ENCODE measurements at regions not wholly inside any gene's neighbourhood (a gene's known extent, or its start where the extent isn't known, plus 50 kb on each side); places are given as distances from the start of the nearest gene placed in this dataset.

- Histone ChIP-seq H3K4me2 (no peak overlapping the region), H2AFZ (replicated peaks) (no peak overlapping the region), H3K27me3 (no peaks in the 10 kb centered on the region), H3K4me3 (no peak overlapping the region), H3K9me3 (ENCODE audit: low read depth) (no peaks in the 10 kb centered on the region), H3K27ac (no peak overlapping the region), H3K4me1 (no peaks in the 10 kb centered on the region), H3F3A (ENCODE audit: low read depth) (no peaks in the 10 kb centered on the region), H3K9ac (no peak overlapping the region), H4K20me1 (ENCODE audit: low read depth) (no peaks in the 10 kb centered on the region), H3K36me3 (no peaks in the 10 kb centered on the region), H3K79me2 (ENCODE audit: low read depth) (no peaks in the 10 kb centered on the region)
- no peak overlapping the region for H3K27ac Mint-ChIP-seq
- no peaks in the 10 kb centered on the region for H3K9me3 Mint-ChIP-seq
- TF ChIP-seq, protein P1, sequence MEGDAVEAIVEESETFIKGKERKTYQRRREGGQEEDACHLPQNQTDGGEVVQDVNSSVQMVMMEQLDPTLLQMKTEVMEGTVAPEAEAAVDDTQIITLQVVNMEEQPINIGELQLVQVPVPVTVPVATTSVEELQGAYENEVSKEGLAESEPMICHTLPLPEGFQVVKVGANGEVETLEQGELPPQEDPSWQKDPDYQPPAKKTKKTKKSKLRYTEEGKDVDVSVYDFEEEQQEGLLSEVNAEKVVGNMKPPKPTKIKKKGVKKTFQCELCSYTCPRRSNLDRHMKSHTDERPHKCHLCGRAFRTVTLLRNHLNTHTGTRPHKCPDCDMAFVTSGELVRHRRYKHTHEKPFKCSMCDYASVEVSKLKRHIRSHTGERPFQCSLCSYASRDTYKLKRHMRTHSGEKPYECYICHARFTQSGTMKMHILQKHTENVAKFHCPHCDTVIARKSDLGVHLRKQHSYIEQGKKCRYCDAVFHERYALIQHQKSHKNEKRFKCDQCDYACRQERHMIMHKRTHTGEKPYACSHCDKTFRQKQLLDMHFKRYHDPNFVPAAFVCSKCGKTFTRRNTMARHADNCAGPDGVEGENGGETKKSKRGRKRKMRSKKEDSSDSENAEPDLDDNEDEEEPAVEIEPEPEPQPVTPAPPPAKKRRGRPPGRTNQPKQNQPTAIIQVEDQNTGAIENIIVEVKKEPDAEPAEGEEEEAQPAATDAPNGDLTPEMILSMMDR (IDR thresholded peaks at IDR 0.05): no peak
- TF ChIP-seq EZH2 (IDR thresholded peaks at IDR 0.05) (no peak), EZH2phosphoT487 (IDR thresholded peaks at IDR 0.05) (no peak)
- peaks cover under 1% of the 10 kb centered on the region for H3K27me3 Mint-ChIP-seq (ENCODE audit: insufficient read depth, low read depth)
- no peaks in the 10 kb centered on the region for H3K36me3 Mint-ChIP-seq
- no peaks in the 10 kb centered on the region for H3K4me1 Mint-ChIP-seq
- no peak overlapping the region for H3K4me3 Mint-ChIP-seq
- no peak for DNase-seq (ENCODE audit: low spot score)
Observed at GRCh38 chr5:82397741-82398320, 119.7 kb upstream of the RPS23 start.

GRCh38 chr5:82396871-82397514 lies 118.8 kb upstream of the RPS23 start:
- H3K4me2 ChIP-seq: no peak overlapping the region
- Mint-ChIP-seq H3K9me3 (no peaks in the 10 kb centered on the region), H3K36me3 (no peaks in the 10 kb centered on the region), H3K4me3 (no peak overlapping the region), H3K27ac (no peak overlapping the region), H3K4me1 (no peaks in the 10 kb centered on the region), H3K27me3 (ENCODE audit: insufficient read depth, low read depth) (no peaks in the 10 kb centered on the region)
- H3K36me3 ChIP-seq: no peaks in the 10 kb centered on the region
- H3K4me3 ChIP-seq: no peak overlapping the region
- no peaks in the 10 kb centered on the region for H3K9me3 ChIP-seq (ENCODE audit: low read depth)
- no peaks in the 10 kb centered on the region for H3K79me2 ChIP-seq (ENCODE audit: low read depth)
- no peak overlapping the region for H3K27ac ChIP-seq
- no peak overlapping the region for H2AFZ ChIP-seq (replicated peaks)
- DNase-seq (ENCODE audit: low spot score): no peak
- TF ChIP-seq EZH2phosphoT487 (IDR thresholded peaks at IDR 0.05): no peak
- no peak for TF ChIP-seq EZH2 (IDR thresholded peaks at IDR 0.05)
- TF ChIP-seq, protein P1 (IDR thresholded peaks at IDR 0.05): no peak
- no peaks in the 10 kb centered on the region for H4K20me1 ChIP-seq (ENCODE audit: low read depth)
- H3K27me3 ChIP-seq: no peaks in the 10 kb centered on the region
- no peak overlapping the region for H3K9ac ChIP-seq
- H3K4me1 ChIP-seq: no peaks in the 10 kb centered on the region
- no peaks in the 10 kb centered on the region for H3F3A ChIP-seq (ENCODE audit: low read depth)

DNA sequence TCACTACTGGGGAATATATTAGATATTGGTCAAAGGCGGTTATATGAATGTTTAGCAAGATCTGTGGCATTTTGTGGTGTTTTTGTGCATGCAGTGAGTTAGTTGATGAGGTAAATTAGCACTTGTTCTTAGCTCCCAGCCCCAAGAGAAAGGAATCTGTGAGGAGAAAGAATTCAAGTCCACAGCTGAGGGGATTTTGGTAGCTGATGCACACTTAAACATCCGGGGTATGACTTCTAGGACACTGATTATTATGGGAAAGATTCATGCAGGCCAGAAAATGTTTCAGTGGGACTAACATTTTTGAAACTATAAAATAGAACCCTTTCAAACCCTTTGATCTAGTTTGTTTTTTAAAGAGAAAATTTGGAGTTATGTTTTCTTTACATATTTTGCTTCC lies 118.2 kb upstream of the RPS23 start:
- Histone ChIP-seq H3K9ac (no peak overlapping the region), H3K9me3 (ENCODE audit: low read depth) (no peaks in the 10 kb centered on the region), H3K4me2 (no peak overlapping the region), H3K36me3 (no peaks in the 10 kb centered on the region), H3K4me3 (no peak overlapping the region), H3K27me3 (no peaks in the 10 kb centered on the region), H3K27ac (no peak overlapping the region), H2AFZ (replicated peaks) (no peak overlapping the region), H4K20me1 (ENCODE audit: low read depth) (no peaks in the 10 kb centered on the region), H3K79me2 (ENCODE audit: low read depth) (no peaks in the 10 kb centered on the region), H3K4me1 (no peaks in the 10 kb centered on the region), H3F3A (ENCODE audit: low read depth) (no peaks in the 10 kb centered on the region)
- DNase-seq (ENCODE audit: low spot score): no peak
- Mint-ChIP-seq H3K9me3 (no peaks in the 10 kb centered on the region), H3K4me1 (no peaks in the 10 kb centered on the region), H3K27ac (no peak overlapping the region), H3K27me3 (ENCODE audit: insufficient read depth, low read depth) (no peaks in the 10 kb centered on the region), H3K36me3 (no peaks in the 10 kb centered on the region), H3K4me3 (no peak overlapping the region)
- TF ChIP-seq, protein P1 (IDR thresholded peaks at IDR 0.05): no peak
- TF ChIP-seq EZH2 (IDR thresholded peaks at IDR 0.05) (no peak), EZH2phosphoT487 (IDR thresholded peaks at IDR 0.05) (no peak)
